GM23338 (cell line): ENCODE measurements at regions not wholly inside any gene's neighbourhood (a gene's known extent, or its start where the extent isn't known, plus 50 kb on each side); places are given as distances from the start of the nearest gene placed in this dataset.

Experiments used
- ATAC-seq: fragments of 200-7000 bp; cut with Tn5 transposase; 3 replicates; pipeline ENCODE4 v1.9.1; 2020
- DNase-seq: peaks from one replicate; pipeline ENCODE4 v3.0.0-alpha.2; 2015; ENCODE audit warnings: low spot score
- H2AFZ ChIP-seq: fragments of 200-600 bp; sonication (generic); 2 replicates; pipeline ENCODE4 v1.8.0; 2016; ENCODE audit warnings: antibody characterized with exemption, mild to moderate bottlenecking, moderate library complexity
- H3F3A ChIP-seq: fragments of 200-600 bp; sonication (generic); replicated peaks from 2 replicates; pipeline ENCODE4 v1.8.0; 2017; ENCODE audit warnings: antibody characterized with exemption, mixed run types, low read depth
- H3K27ac ChIP-seq: fragments of 200-600 bp; sonication (generic); 2 replicates; pipeline ENCODE4 v1.6.1; 2016; ENCODE audit warnings: low read depth
- H3K27me3 ChIP-seq: fragments of 200-600 bp; sonication (generic); 2 replicates; pipeline ENCODE4 v1.8.0; 2016; ENCODE audit warnings: mild to moderate bottlenecking, mixed run types, moderate library complexity; ENCODE audit not compliant: insufficient read depth
- H3K36me3 ChIP-seq: fragments of 200-600 bp; sonication (generic); 2 replicates; pipeline ENCODE4 v1.8.0; 2016; ENCODE audit warnings: mild to moderate bottlenecking; ENCODE audit not compliant: insufficient read depth
- H3K4me1 ChIP-seq: fragments of 200-600 bp; sonication (generic); 2 replicates; pipeline ENCODE4 v1.8.0; 2016; ENCODE audit warnings: mild to moderate bottlenecking, moderate library complexity; ENCODE audit not compliant: insufficient read depth
- H3K4me2 ChIP-seq: fragments of 200-600 bp; sonication (generic); 2 replicates; pipeline ENCODE4 v1.7.1; 2017; ENCODE audit warnings: mixed run types
- H3K4me3 ChIP-seq: fragments of 200-600 bp; sonication (generic); 2 replicates; pipeline ENCODE4 v1.6.1; 2016; ENCODE audit warnings: mixed run types
- H3K79me2 ChIP-seq: fragments of 200-600 bp; sonication (generic); replicated peaks from 2 replicates; pipeline ENCODE4 v1.8.0; 2017; ENCODE audit warnings: mild to moderate bottlenecking; ENCODE audit not compliant: insufficient read depth
- H3K9me2 ChIP-seq: fragments of 200-600 bp; sonication (generic); 2 replicates; pipeline ENCODE4 v1.8.0; 2017; ENCODE audit not compliant: insufficient read depth
- H4K20me1 ChIP-seq: fragments of 200-600 bp; sonication (generic); replicated peaks from 2 replicates; pipeline ENCODE4 v1.8.0; 2017; ENCODE audit warnings: mild to moderate bottlenecking; ENCODE audit not compliant: insufficient read depth
- H3K27ac Mint-ChIP-seq: 2 replicates; pipeline ENCODE4 v1.8.0; 2020; ENCODE audit warnings: inconsistent platforms, mild to moderate bottlenecking, moderate library complexity, mixed read lengths
- H3K27me3 Mint-ChIP-seq: 3 replicates; pipeline ENCODE4 v1.8.0; 2022; ENCODE audit warnings: low read depth, mild to moderate bottlenecking, moderate library complexity, mixed read lengths, inconsistent platforms; ENCODE audit not compliant: insufficient read depth, poor library complexity
- H3K36me3 Mint-ChIP-seq: 3 replicates; pipeline ENCODE4 v1.8.0; 2021; ENCODE audit warnings: low read depth, mild to moderate bottlenecking, inconsistent platforms, moderate library complexity, mixed read lengths
- H3K4me1 Mint-ChIP-seq: 3 replicates; pipeline ENCODE4 v1.8.0; 2020; ENCODE audit warnings: mild to moderate bottlenecking, inconsistent platforms, mixed read lengths
- H3K4me3 Mint-ChIP-seq: 3 replicates; pipeline ENCODE4 v1.8.0; 2021; ENCODE audit warnings: moderate library complexity, mild to moderate bottlenecking, inconsistent platforms, mixed read lengths
- H3K9me3 Mint-ChIP-seq: 3 replicates; pipeline ENCODE4 v1.8.0; 2020; ENCODE audit warnings: moderate library complexity, mild to moderate bottlenecking, inconsistent platforms, mixed read lengths
- CREB1 ChIP-seq: fragments of 250-450 bp; sonication (Bioruptor Pico); IDR thresholded peaks from 2 replicates; pipeline ENCODE4 v1.5.0; 2020; ENCODE audit warnings: low read depth, mild to moderate bottlenecking, moderate library complexity
- CTCF ChIP-seq, 2 experiments: fragments of 200-600 bp in 1 of 2; sonication (generic) in 1 of 2; conservative IDR thresholded peaks; 2 replicates each; pipeline versions ENCODE4 v1.5.1 to v1.6.1; 2016 to 2017; ENCODE audit warnings: antibody characterized with exemption in 2 of 2, low read depth in 2 of 2, mild to moderate bottlenecking in 2 of 2, moderate library complexity in 1 of 2
- EZH2 ChIP-seq: fragments of 200-600 bp; sonication (generic); IDR thresholded peaks from one replicate; pipeline ENCODE4 v1.8.0; 2017; ENCODE audit warnings: antibody characterized with exemption, mild to moderate bottlenecking, low read depth; ENCODE audit not compliant: unreplicated experiment
- EZH2phosphoT487 ChIP-seq: fragments of 200-600 bp; sonication (generic); IDR thresholded peaks from one replicate; pipeline ENCODE4 v1.8.1; 2018; ENCODE audit warnings: antibody characterized with exemption; ENCODE audit not compliant: unreplicated experiment
- JUNB ChIP-seq: IDR thresholded peaks from one replicate; pipeline ENCODE4 v1.6.1; 2016; ENCODE audit warnings: antibody characterized with exemption; ENCODE audit not compliant: unreplicated experiment
- NANOG ChIP-seq: IDR thresholded peaks from 2 replicates; pipeline ENCODE4 v1.6.1; 2016; ENCODE audit warnings: antibody characterized with exemption, borderline replicate concordance
- POLR2AphosphoS5 ChIP-seq: IDR thresholded peaks from 2 replicates; pipeline ENCODE4 v1.6.1; 2016; ENCODE audit warnings: antibody characterized with exemption, low read depth
- STAT1 ChIP-seq: IDR thresholded peaks from one replicate; pipeline ENCODE4 v1.6.1; 2016; ENCODE audit warnings: antibody characterized with exemption; ENCODE audit not compliant: unreplicated experiment
- ZNF114 ChIP-seq: fragments of 250-450 bp; sonication (Bioruptor Pico); IDR thresholded peaks from 2 replicates; pipeline ENCODE4 v1.5.0; 2020; ENCODE audit warnings: mild to moderate bottlenecking, moderate library complexity
- ZNF331 ChIP-seq: fragments of 250-450 bp; sonication (Bioruptor Pico); IDR thresholded peaks from 2 replicates; pipeline ENCODE4 v1.5.0; 2020; ENCODE audit warnings: low read depth, mild to moderate bottlenecking, moderate library complexity
- TF ChIP-seq, protein P1 (sequence below): IDR thresholded peaks from 2 replicates; pipeline ENCODE4 v1.6.1; 2016; ENCODE audit warnings: antibody characterized with exemption
- TF ChIP-seq, protein P2 (sequence below): fragments of 250-450 bp; sonication (Bioruptor Pico); IDR thresholded peaks from 2 replicates; pipeline ENCODE4 v1.5.0; 2020; ENCODE audit warnings: mild to moderate bottlenecking, moderate library complexity
- TF ChIP-seq, protein P3 (sequence below): IDR thresholded peaks from one replicate; pipeline ENCODE4 v1.6.1; 2018; ENCODE audit warnings: antibody characterized with exemption; ENCODE audit not compliant: unreplicated experiment

DNA sequence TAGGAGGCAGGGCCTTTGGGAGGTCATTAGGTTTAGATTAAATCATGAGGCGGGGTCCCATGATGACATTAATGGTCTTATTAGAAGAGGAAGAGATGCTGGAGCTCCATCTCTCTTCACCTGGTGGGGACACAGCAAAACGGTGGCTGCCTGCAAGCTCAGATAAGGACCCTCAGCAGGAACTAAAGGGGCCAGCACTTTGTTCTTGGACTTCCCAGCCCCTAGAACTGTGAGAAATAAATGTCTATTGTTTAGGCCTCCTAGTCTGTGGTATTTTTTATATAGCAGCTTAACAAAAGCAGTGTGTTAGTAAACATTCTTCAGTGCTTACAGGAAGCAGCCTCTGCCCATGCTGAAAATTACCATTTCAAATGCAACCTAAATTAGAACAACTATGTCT lies 157.6 kb downstream of the FOXA2 start:
- DNase-seq (no peak), ATAC-seq (no peak)
- Histone ChIP-seq H3K27me3 (peaks cover 63% of the 10 kb centered on the region), H3K4me2 (no peak overlapping the region), H3F3A (no peaks in the 10 kb centered on the region), H3K4me1 (peaks cover 11% of the 10 kb centered on the region), H2AFZ (no peak overlapping the region), H3K27ac (no peak overlapping the region), H3K9me2 (no peaks in the 10 kb centered on the region), H3K79me2 (no peaks in the 10 kb centered on the region), H3K4me3 (no peak overlapping the region), H3K36me3 (no peaks in the 10 kb centered on the region), H4K20me1 (no peaks in the 10 kb centered on the region)
- Mint-ChIP-seq H3K27me3 (peaks cover 41% of the 10 kb centered on the region), H3K4me1 (peaks cover 17% of the 10 kb centered on the region), H3K27ac (no peak overlapping the region), H3K4me3 (no peak overlapping the region), H3K9me3 (peaks cover 9% of the 10 kb centered on the region; the same call in 2 of the 3 replicates), H3K36me3 (no peaks in the 10 kb centered on the region)
- TF ChIP-seq, protein P1, sequence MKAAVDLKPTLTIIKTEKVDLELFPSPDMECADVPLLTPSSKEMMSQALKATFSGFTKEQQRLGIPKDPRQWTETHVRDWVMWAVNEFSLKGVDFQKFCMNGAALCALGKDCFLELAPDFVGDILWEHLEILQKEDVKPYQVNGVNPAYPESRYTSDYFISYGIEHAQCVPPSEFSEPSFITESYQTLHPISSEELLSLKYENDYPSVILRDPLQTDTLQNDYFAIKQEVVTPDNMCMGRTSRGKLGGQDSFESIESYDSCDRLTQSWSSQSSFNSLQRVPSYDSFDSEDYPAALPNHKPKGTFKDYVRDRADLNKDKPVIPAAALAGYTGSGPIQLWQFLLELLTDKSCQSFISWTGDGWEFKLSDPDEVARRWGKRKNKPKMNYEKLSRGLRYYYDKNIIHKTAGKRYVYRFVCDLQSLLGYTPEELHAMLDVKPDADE, result no peak
- TF ChIP-seq CREB1 (CRISPR knock-in tag), result no peak
- TF ChIP-seq, protein P2, sequence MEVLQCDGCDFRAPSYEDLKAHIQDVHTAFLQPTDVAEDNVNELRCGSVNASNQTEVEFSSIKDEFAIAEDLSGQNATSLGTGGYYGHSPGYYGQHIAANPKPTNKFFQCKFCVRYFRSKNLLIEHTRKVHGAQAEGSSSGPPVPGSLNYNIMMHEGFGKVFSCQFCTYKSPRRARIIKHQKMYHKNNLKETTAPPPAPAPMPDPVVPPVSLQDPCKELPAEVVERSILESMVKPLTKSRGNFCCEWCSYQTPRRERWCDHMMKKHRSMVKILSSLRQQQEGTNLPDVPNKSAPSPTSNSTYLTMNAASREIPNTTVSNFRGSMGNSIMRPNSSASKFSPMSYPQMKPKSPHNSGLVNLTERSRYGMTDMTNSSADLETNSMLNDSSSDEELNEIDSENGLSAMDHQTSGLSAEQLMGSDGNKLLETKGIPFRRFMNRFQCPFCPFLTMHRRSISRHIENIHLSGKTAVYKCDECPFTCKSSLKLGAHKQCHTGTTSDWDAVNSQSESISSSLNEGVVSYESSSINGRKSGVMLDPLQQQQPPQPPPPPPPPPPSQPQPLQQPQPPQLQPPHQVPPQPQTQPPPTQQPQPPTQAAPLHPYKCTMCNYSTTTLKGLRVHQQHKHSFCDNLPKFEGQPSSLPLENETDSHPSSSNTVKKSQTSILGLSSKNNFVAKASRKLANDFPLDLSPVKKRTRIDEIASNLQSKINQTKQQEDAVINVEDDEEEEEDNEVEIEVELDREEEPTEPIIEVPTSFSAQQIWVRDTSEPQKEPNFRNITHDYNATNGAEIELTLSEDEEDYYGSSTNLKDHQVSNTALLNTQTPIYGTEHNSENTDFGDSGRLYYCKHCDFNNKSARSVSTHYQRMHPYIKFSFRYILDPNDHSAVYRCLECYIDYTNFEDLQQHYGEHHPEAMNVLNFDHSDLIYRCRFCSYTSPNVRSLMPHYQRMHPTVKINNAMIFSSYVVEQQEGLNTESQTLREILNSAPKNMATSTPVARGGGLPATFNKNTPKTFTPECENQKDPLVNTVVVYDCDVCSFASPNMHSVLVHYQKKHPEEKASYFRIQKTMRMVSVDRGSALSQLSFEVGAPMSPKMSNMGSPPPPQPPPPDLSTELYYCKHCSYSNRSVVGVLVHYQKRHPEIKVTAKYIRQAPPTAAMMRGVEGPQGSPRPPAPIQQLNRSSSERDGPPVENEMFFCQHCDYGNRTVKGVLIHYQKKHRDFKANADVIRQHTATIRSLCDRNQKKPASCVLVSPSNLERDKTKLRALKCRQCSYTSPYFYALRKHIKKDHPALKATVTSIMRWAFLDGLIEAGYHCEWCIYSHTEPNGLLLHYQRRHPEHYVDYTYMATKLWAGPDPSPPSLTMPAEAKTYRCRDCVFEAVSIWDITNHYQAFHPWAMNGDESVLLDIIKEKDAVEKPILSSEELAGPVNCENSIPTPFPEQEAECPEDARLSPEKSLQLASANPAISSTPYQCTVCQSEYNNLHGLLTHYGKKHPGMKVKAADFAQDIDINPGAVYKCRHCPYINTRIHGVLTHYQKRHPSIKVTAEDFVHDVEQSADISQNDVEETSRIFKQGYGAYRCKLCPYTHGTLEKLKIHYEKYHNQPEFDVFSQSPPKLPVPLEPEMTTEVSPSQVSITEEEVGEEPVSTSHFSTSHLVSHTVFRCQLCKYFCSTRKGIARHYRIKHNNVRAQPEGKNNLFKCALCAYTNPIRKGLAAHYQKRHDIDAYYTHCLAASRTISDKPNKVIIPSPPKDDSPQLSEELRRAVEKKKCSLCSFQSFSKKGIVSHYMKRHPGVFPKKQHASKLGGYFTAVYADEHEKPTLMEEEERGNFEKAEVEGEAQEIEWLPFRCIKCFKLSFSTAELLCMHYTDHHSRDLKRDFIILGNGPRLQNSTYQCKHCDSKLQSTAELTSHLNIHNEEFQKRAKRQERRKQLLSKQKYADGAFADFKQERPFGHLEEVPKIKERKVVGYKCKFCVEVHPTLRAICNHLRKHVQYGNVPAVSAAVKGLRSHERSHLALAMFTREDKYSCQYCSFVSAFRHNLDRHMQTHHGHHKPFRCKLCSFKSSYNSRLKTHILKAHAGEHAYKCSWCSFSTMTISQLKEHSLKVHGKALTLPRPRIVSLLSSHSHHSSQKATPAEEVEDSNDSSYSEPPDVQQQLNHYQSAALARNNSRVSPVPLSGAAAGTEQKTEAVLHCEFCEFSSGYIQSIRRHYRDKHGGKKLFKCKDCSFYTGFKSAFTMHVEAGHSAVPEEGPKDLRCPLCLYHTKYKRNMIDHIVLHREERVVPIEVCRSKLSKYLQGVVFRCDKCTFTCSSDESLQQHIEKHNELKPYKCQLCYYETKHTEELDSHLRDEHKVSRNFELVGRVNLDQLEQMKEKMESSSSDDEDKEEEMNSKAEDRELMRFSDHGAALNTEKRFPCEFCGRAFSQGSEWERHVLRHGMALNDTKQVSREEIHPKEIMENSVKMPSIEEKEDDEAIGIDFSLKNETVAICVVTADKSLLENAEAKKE (CRISPR knock-in tag), result no peak
- TF ChIP-seq CTCF (conservative IDR thresholded peaks at IDR 0.05; ENCODE audit: low read depth in 2 of 2), result no peak
- no peak for TF ChIP-seq ZNF114 (CRISPR knock-in tag)
- TF ChIP-seq EZH2, result no peak
- no peak for TF ChIP-seq POLR2AphosphoS5
- TF ChIP-seq ZNF331 (CRISPR knock-in tag), result no peak
- TF ChIP-seq NANOG, result no peak
- TF ChIP-seq JUNB, result no peak
- TF ChIP-seq, protein P3, sequence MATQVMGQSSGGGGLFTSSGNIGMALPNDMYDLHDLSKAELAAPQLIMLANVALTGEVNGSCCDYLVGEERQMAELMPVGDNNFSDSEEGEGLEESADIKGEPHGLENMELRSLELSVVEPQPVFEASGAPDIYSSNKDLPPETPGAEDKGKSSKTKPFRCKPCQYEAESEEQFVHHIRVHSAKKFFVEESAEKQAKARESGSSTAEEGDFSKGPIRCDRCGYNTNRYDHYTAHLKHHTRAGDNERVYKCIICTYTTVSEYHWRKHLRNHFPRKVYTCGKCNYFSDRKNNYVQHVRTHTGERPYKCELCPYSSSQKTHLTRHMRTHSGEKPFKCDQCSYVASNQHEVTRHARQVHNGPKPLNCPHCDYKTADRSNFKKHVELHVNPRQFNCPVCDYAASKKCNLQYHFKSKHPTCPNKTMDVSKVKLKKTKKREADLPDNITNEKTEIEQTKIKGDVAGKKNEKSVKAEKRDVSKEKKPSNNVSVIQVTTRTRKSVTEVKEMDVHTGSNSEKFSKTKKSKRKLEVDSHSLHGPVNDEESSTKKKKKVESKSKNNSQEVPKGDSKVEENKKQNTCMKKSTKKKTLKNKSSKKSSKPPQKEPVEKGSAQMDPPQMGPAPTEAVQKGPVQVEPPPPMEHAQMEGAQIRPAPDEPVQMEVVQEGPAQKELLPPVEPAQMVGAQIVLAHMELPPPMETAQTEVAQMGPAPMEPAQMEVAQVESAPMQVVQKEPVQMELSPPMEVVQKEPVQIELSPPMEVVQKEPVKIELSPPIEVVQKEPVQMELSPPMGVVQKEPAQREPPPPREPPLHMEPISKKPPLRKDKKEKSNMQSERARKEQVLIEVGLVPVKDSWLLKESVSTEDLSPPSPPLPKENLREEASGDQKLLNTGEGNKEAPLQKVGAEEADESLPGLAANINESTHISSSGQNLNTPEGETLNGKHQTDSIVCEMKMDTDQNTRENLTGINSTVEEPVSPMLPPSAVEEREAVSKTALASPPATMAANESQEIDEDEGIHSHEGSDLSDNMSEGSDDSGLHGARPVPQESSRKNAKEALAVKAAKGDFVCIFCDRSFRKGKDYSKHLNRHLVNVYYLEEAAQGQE, result no peak
- no peak for TF ChIP-seq EZH2phosphoT487
- TF ChIP-seq STAT1, result no peak
